Lung (tissue), 11 donors: ENCODE measurements at regions not wholly inside any gene's neighbourhood (a gene's known extent, or its start where the extent isn't known, plus 50 kb on each side); places are given as distances from the start of the nearest gene placed in this dataset.

ENCODE experiments used
- ATAC-seq: fragments of 200-7000 bp; cut with Tn5 transposase; one replicate; pipeline ENCODE4 v1.9.1; 2020; ENCODE audit warnings: moderate number of reproducible peaks; ENCODE audit not compliant: insufficient read depth, low FRiP score
- DNase-seq, 3 donors: peaks; one replicate each; pipeline ENCODE4 v3.0.0-alpha.2; 2013 to 2017
- H3K27ac ChIP-seq, 2 donors: one replicate each; pipeline ENCODE4 v1.5.1; 2013; ENCODE audit warnings: mild to moderate bottlenecking in 2 of 2, moderate library complexity in 2 of 2, control low read depth in 1 of 2, inconsistent platforms in 1 of 2, low read depth in 1 of 2, low read length in 1 of 2
- H3K27me3 ChIP-seq, 3 donors: one replicate each; pipeline ENCODE4 v1.5.1; 2013; ENCODE audit warnings: low read length in 2 of 3; ENCODE audit not compliant: control insufficient read depth in 3 of 3, insufficient read depth in 3 of 3
- H3K36me3 ChIP-seq, 4 donors: one replicate each; pipeline ENCODE4 v1.5.1; 2013; ENCODE audit warnings: low read length in 4 of 4, mild to moderate bottlenecking in 1 of 4, moderate library complexity in 1 of 4; ENCODE audit not compliant: control insufficient read depth in 4 of 4, insufficient read depth in 4 of 4
- H3K4me1 ChIP-seq, 5 donors: one replicate each; pipeline ENCODE4 v1.5.1; 2013; ENCODE audit warnings: low read length in 5 of 5, mild to moderate bottlenecking in 2 of 5, moderate library complexity in 1 of 5; ENCODE audit not compliant: control insufficient read depth in 5 of 5, insufficient read depth in 5 of 5
- H3K4me3 ChIP-seq: one replicate; pipeline ENCODE4 v1.5.1; 2013; ENCODE audit warnings: mild to moderate bottlenecking, control low read depth, moderate library complexity
- H3K9ac ChIP-seq, 2 donors: one replicate each; pipeline ENCODE4 v1.5.1; 2013; ENCODE audit warnings: low read length in 2 of 2, control low read depth in 1 of 2; ENCODE audit not compliant: insufficient read depth in 1 of 2
- H3K9me3 ChIP-seq, 4 donors: one replicate each; pipeline ENCODE4 v1.5.1; 2013; ENCODE audit warnings: low read length in 3 of 4, mild to moderate bottlenecking in 1 of 4, moderate library complexity in 1 of 4; ENCODE audit not compliant: control insufficient read depth in 4 of 4, insufficient read depth in 3 of 4
- WGBS, 2 donors: extraction: QIAGEN DNeasy Blood & Tissue Kit; methylation state at CpG; one replicate each; pipeline ENCODE4 v1.1.7; 2013; 5-methylcytosine and 5-hydroxymethylcytosine counted together
- TF ChIP-seq, protein P1 (sequence below): IDR thresholded peaks from 2 replicates; pipeline ENCODE4 v1.5.1; 2012; ENCODE audit warnings: mild to moderate bottlenecking; ENCODE audit errors: control extremely low read depth, extremely low read depth
- donor health status: control.
- donor health status: control.
- donor health status: Bipolar disorder and iron deficiency.
- donor health status: healthy.
- donor health status: DM: yes; HTN: yes; CAD: no.

DNA sequence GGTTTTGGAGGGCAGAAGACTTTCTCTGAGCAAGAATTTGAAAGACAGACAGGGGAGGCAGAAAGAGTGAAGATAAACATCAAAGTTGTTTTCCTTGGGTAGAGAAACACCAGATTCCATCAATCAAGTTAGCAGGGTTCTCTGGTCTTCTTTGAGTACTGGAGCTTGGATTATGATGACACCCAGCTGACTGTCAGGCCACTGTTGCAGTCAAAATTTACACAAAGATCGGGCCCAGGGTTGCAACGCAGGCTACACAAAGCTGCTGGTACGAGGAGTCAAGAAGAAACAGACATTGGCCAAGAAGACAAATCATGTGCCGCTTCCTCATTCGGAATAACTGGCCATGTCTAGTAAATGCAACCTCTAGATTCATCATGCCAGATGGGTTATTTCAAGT lies 396.2 kb upstream of the XYLT1 start:
- no peak for ATAC-seq

DNA sequence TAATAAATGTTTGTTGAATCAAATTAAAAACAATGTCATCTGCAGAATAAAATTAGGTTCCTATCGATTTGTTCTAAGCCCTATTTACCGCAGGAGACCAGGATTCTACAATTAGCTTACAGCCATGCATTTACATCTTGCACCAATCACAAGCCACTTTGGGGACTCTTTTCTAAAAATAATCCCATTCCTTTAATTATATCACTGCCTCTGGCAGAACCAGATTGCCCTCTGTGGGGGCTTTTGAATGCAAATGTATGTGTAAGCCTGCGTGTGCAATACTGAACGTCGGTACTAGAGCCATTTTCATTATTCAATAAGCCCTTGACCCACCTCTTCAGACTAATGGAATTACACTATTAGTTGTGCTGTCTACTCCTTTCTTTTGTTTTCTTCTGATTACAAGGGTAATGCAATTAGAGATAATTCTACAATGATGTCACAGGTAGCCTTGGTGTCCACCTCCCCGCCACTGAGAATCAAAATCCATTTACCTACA lies 391.3 kb upstream of the XYLT1 start:
- TF ChIP-seq, protein P1, sequence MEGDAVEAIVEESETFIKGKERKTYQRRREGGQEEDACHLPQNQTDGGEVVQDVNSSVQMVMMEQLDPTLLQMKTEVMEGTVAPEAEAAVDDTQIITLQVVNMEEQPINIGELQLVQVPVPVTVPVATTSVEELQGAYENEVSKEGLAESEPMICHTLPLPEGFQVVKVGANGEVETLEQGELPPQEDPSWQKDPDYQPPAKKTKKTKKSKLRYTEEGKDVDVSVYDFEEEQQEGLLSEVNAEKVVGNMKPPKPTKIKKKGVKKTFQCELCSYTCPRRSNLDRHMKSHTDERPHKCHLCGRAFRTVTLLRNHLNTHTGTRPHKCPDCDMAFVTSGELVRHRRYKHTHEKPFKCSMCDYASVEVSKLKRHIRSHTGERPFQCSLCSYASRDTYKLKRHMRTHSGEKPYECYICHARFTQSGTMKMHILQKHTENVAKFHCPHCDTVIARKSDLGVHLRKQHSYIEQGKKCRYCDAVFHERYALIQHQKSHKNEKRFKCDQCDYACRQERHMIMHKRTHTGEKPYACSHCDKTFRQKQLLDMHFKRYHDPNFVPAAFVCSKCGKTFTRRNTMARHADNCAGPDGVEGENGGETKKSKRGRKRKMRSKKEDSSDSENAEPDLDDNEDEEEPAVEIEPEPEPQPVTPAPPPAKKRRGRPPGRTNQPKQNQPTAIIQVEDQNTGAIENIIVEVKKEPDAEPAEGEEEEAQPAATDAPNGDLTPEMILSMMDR: no peak
- Histone ChIP-seq H3K9ac (no peak overlapping the region), H3K9me3 (no peaks in the 10 kb centered on the region), H3K27me3 (peaks cover 0 to 4% (median 0%) of the 10 kb centered on the region in 3 donors), H3K36me3 (no peaks in the 10 kb centered on the region), H3K4me1 (peaks cover 0 to 4% (median 0%) of the 10 kb centered on the region in 5 donors), H3K27ac (no peak overlapping the region), H3K4me3 (no peak overlapping the region)
- ATAC-seq (no peak), DNase-seq (no peak)
- WGBS, 2 donors: 92 to 93% methylated on average over 6 of the region's 6 CpGs

More for the DNA sequence above, 396.2 kb upstream of the XYLT1 start:
- Histone ChIP-seq H3K9me3 (no peaks in the 10 kb centered on the region), H3K27me3 (peaks cover 0 to 4% (median 0%) of the 10 kb centered on the region in 3 donors), H3K27ac (no peak overlapping the region), H3K9ac (no peak overlapping the region), H3K36me3 (no peaks in the 10 kb centered on the region), H3K4me3 (no peak overlapping the region), H3K4me1 (peaks cover 0 to 6% (median 0%) of the 10 kb centered on the region in 5 donors)
- peak in 1 of 3 donors; percentile 31 for DNase-seq
- WGBS, 2 donors: 58 to 71% methylated on average over 5 of the region's 5 CpGs
- TF ChIP-seq, protein P1: no peak

DNA sequence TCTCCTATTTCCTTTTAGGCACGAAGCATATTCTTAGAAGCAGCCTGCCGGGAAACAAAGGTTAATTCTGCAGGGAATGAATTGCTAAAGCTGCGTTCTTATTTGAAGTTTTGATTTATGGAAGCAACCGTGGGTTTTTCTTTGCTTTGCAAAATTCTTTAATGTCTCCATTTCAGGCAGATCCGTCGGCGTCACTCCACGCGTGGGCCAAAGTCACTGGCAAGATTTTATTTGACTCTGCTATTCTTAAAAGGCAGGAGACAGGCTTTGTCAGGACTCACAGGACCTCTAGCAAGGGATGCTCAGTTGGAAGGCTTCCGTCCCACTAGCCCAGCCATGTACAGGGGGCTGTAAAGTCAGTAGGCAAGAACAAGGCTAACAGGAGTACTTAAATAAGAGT lies 387.3 kb upstream of the XYLT1 start:
- Histone ChIP-seq H3K36me3 (no peaks in the 10 kb centered on the region), H3K27me3 (peaks cover 0 to 4% (median 0%) of the 10 kb centered on the region in 3 donors), H3K4me3 (no peak overlapping the region), H3K9ac (no peak overlapping the region), H3K27ac (no peak overlapping the region), H3K9me3 (peaks cover 0 to 5% (median 1%) of the 10 kb centered on the region in 4 donors), H3K4me1 (no peaks in the 10 kb centered on the region)
- 55 to 62% methylated on average over 10 of the region's 10 CpGs for WGBS, 2 donors
- TF ChIP-seq, protein P1: no peak
- no peak for ATAC-seq
- DNase-seq: no peak

DNA sequence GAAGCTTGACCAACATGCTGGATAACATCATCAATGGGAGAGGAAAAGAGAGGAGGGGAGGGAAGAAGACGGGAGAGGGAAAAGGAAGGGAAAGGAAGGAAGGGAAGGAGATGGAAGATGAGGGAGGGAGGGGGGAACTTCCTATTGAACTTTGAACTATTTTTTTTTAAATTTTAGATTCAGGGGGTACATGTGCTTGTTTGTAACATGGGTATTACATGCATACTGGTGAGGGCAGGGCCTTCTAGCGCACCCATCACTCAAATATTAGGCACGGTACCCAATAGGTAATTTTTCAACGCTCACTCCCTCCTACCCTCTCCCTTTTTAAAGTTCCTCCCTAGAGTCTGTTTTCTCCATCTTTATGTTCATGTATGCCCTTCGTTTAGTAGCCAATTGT lies 383.2 kb upstream of the XYLT1 start:
- H3K9ac ChIP-seq: no peak overlapping the region

More for the DNA sequence above, 383.2 kb upstream of the XYLT1 start:
- TF ChIP-seq, protein P1: no peak
- ATAC-seq (no peak), DNase-seq (no peak)
- Histone ChIP-seq H3K9me3 (peaks cover 0 to 5% (median 1%) of the 10 kb centered on the region in 4 donors), H3K4me3 (no peak overlapping the region), H3K27me3 (peaks cover 0 to 3% (median 2%) of the 10 kb centered on the region in 3 donors), H3K36me3 (no peaks in the 10 kb centered on the region), H3K27ac (no peak overlapping the region), H3K4me1 (no peaks in the 10 kb centered on the region)
- 83 to 90% methylated on average over 5 of the region's 5 CpGs for WGBS, 2 donors
